Panc1 (cell line): ENCODE measurements at regions not wholly inside any gene's neighbourhood (a gene's known extent, or its start where the extent isn't known, plus 50 kb on each side); places are given as distances from the start of the nearest gene placed in this dataset.

Source experiments
- CTCF ChIP-seq: fragments of 450-650 bp; IDR thresholded peaks from 2 replicates; pipeline ENCODE4 v1.5.1; 2017; ENCODE audit warnings: mild to moderate bottlenecking
- POLR2AphosphoS5 ChIP-seq: IDR thresholded peaks from 2 replicates; pipeline ENCODE4 v1.6.1; 2012; ENCODE audit warnings: mild to moderate bottlenecking, low read depth, low read length, moderate library complexity

DNA sequence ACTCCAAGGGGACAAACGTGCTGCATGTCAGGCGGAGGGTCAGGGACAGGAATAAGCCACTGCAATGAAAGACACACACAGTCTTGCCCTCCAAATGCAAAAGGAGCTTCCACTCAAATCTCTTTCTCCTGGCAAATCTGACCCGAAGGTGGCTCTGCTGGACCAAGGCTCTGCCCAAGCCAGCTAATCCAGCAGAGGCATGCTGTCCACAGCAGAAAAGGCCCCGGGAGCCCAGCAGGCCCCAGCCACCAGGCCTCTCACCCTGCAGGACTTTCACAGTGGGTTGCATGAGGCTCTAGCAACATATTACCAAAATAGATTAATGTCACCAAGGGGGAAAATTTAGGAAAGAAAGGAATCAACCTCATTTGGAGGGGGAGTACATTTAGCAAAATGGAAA, 628.6 kb downstream of the BCOR start:
- no peak for TF ChIP-seq CTCF
- no peak for TF ChIP-seq POLR2AphosphoS5
